ENCODE measurements at regions not wholly inside any gene's neighbourhood (a gene's known extent, or its start where the extent isn't known, plus 50 kb on each side); places are given as distances from the start of the nearest gene placed in this dataset.

GRCh38 chr2:18671363-18671762, 82.0 kb upstream of the NT5C1B start:
- no peaks in the 10 kb centered on the region for H3K4me1 ChIP-seq
- no peaks in the 10 kb centered on the region for H3K36me3 ChIP-seq
- H3K27ac ChIP-seq = no peak overlapping the region
- TF ChIP-seq EP300 (IDR thresholded peaks at IDR 0.05) (no peak), POLR2A (IDR thresholded peaks at IDR 0.05) (no peak)
- H3K27me3 ChIP-seq = no peaks in the 10 kb centered on the region
- no peaks in the 10 kb centered on the region for H3K9me3 ChIP-seq
- no peak for DNase-seq (ENCODE audit: low spot score in 2 of 2)
- H3K4me3 ChIP-seq = no peak overlapping the region

GRCh38 chr2:18668221-18668620, 78.9 kb upstream of the NT5C1B start:
- no peaks in the 10 kb centered on the region for H3K27me3 ChIP-seq
- no peak overlapping the region for H3K27ac ChIP-seq
- H3K9me3 ChIP-seq = no peaks in the 10 kb centered on the region
- no peaks in the 10 kb centered on the region for H3K36me3 ChIP-seq
- WGBS = 68% methylated on average over 2 of the region's 2 CpGs
- no peak for DNase-seq (ENCODE audit: low spot score in 2 of 2)
- H3K4me3 ChIP-seq = no peak overlapping the region
- H3K4me1 ChIP-seq = no peaks in the 10 kb centered on the region
- no peak for TF ChIP-seq EP300 (IDR thresholded peaks at IDR 0.05)
- TF ChIP-seq POLR2AphosphoS5 (IDR thresholded peaks at IDR 0.05) = no peak
- TF ChIP-seq POLR2A (IDR thresholded peaks at IDR 0.05) = no peak
- TF ChIP-seq CTCF (IDR thresholded peaks at IDR 0.05) = no peak

GRCh38 chr2:18664421-18664820, 75.1 kb upstream of the NT5C1B start:
- TF ChIP-seq POLR2AphosphoS5 (IDR thresholded peaks at IDR 0.05) (no peak), POLR2A (IDR thresholded peaks at IDR 0.05) (no peak), CTCF (IDR thresholded peaks at IDR 0.05) (no peak), EP300 (IDR thresholded peaks at IDR 0.05) (no peak)
- 87% methylated on average over 1 of the region's 1 CpG for WGBS

GRCh38 chr2:18663861-18664260, 74.5 kb upstream of the NT5C1B start:
- Histone ChIP-seq H3K27ac (no peak overlapping the region), H3K4me1 (no peaks in the 10 kb centered on the region), H3K36me3 (no peaks in the 10 kb centered on the region), H3K27me3 (no peaks in the 10 kb centered on the region), H3K9me3 (no peaks in the 10 kb centered on the region), H3K4me3 (no peak overlapping the region)
- TF ChIP-seq POLR2AphosphoS5 (IDR thresholded peaks at IDR 0.05) (no peak), EP300 (IDR thresholded peaks at IDR 0.05) (no peak), CTCF (IDR thresholded peaks at IDR 0.05) (no peak), POLR2A (IDR thresholded peaks at IDR 0.05) (no peak)
- 76% methylated on average over 3 of the region's 3 CpGs for WGBS
- no peak for DNase-seq (ENCODE audit: low spot score in 2 of 2)

More at GRCh38 chr2:18664421-18664820, 75.1 kb upstream of the NT5C1B start:
- H3K9me3 ChIP-seq = no peaks in the 10 kb centered on the region
- H3K27ac ChIP-seq = no peak overlapping the region
- H3K4me1 ChIP-seq = no peaks in the 10 kb centered on the region
- no peak for DNase-seq (ENCODE audit: low spot score in 2 of 2)
- H3K36me3 ChIP-seq = no peaks in the 10 kb centered on the region
- no peak overlapping the region for H3K4me3 ChIP-seq
- no peaks in the 10 kb centered on the region for H3K27me3 ChIP-seq

GRCh38 chr2:18662689-18663088, 73.3 kb upstream of the NT5C1B start:
- no peaks in the 10 kb centered on the region for H3K27me3 ChIP-seq
- H3K36me3 ChIP-seq = no peaks in the 10 kb centered on the region
- no peak for DNase-seq (ENCODE audit: low spot score in 2 of 2)
- no peak for TF ChIP-seq CTCF (IDR thresholded peaks at IDR 0.05)
- no peak for TF ChIP-seq POLR2A (IDR thresholded peaks at IDR 0.05)
- TF ChIP-seq EP300 (IDR thresholded peaks at IDR 0.05) = no peak
- no peak for TF ChIP-seq POLR2AphosphoS5 (IDR thresholded peaks at IDR 0.05)
- no peak overlapping the region for H3K27ac ChIP-seq
- no peaks in the 10 kb centered on the region for H3K9me3 ChIP-seq
- H3K4me3 ChIP-seq = no peak overlapping the region
- WGBS = 90% methylated on average over 5 of the region's 5 CpGs
- no peaks in the 10 kb centered on the region for H3K4me1 ChIP-seq

- no peak for DNase-seq (ENCODE audit: low spot score in 2 of 2)
- 83% methylated on average over 1 of the region's 1 CpG for WGBS
- Histone ChIP-seq H3K36me3 (no peaks in the 10 kb centered on the region), H3K4me3 (no peak overlapping the region), H3K4me1 (no peaks in the 10 kb centered on the region), H3K9me3 (no peaks in the 10 kb centered on the region), H3K27ac (no peak overlapping the region), H3K27me3 (no peaks in the 10 kb centered on the region)
- no peak for TF ChIP-seq POLR2A (IDR thresholded peaks at IDR 0.05)
- no peak for TF ChIP-seq EP300 (IDR thresholded peaks at IDR 0.05)
- TF ChIP-seq POLR2AphosphoS5 (IDR thresholded peaks at IDR 0.05) = no peak
- TF ChIP-seq CTCF (IDR thresholded peaks at IDR 0.05) = no peak
These were observed 70.5 kb upstream of the NT5C1B start for GRCh38 chr2:18659915-18660314.

All from suprapubic skin (tissue), 4 donors.